GM19025 (cell line): ENCODE measurements at regions not wholly inside any gene's neighbourhood (a gene's known extent, or its start where the extent isn't known, plus 50 kb on each side); places are given as distances from the start of the nearest gene placed in this dataset.

Experiments used
- ATAC-seq: cut with Tn5 transposase; IDR thresholded peaks from one replicate; pipeline ENCODE4 v1.9.1; 2021; ENCODE audit warnings: mild to moderate bottlenecking, low read depth, moderate library complexity; ENCODE audit not compliant: unreplicated experiment

- ATAC-seq: no peak
These were observed 399.2 kb downstream of the NLGN4X start for GRCh38 chrX:5829469-5829868.

DNA sequence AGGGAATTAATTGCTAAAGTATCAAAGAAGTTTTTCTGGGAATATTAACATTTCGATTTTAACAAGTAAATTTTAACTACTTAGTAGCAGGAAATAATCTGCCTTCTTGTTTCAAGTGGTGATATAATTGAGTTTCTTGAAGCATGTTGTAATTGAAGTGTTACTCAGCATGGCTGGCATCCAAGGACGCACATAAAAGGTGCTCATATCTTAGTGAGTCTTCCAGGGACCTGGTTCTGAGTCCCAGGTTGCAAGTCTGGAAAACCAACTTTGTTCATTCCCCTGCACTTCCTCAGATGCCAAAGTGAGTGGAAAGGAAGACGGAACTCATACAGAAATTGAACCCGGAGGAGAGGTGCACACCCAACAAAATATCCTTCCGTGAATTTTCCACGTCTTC is 399.6 kb downstream of the NLGN4X start:
- ATAC-seq: no peak

DNA sequence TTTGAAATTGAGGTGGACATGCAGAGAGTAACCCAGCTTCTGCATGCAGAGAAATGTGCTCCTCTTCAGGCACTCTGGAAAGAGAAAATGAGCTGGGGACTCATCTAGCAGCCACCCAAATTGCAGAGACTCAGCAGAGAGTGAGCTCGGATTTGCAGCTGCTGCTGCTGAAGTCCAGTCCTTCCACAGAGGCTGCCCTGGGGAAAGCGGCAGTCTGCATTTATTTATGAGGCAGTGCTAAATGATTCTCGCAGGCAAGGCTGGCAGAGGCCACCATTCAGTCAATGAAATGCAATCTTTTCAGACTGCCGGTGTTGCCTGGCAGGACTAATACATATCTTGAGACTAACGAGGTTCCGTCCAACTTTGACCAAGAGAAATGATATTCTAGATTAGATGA is 404.8 kb downstream of the NLGN4X start:
- ATAC-seq: no peak

DNA sequence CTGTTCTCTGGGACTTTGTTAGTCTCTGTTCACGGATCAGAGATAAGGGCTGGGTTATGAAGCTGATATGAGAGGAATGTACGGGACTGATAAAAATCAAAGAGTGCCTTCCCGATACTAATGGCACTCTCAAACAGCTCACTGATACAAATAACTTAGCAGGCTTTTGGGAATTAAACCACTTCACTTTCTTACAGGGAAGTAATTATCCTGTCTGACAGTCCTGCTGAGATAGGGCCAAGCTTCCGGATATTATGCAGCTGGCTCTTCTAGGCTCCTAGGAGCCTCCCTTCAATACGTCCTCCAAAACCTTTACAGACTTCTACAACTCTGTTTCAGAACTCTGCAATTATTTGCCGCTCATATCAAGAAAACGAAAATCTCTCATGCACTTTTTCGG is 418.0 kb downstream of the NLGN4X start:
- no peak for ATAC-seq

- ATAC-seq: no peak
These were observed 421.5 kb downstream of the NLGN4X start for GRCh38 chrX:5807181-5807580.

DNA sequence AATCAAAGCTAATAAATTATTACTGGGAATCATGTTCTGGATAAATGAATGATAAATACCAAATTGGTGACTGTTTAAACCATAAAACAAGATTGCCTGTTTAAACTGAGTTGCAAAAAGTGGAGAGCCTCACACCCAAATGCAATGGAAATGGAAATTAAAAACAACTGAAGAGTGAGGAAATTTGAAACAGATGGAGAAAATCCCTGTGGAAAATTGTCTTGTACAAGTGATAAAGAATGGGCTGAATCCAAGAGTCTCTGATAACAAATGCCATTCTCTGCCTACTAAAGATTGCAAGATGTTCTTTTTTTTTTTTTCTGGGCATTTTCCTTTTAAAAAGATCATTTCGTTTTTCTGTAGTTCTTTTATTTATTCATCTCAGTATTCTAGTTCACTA is 426.3 kb downstream of the NLGN4X start:
- ATAC-seq: no peak

DNA sequence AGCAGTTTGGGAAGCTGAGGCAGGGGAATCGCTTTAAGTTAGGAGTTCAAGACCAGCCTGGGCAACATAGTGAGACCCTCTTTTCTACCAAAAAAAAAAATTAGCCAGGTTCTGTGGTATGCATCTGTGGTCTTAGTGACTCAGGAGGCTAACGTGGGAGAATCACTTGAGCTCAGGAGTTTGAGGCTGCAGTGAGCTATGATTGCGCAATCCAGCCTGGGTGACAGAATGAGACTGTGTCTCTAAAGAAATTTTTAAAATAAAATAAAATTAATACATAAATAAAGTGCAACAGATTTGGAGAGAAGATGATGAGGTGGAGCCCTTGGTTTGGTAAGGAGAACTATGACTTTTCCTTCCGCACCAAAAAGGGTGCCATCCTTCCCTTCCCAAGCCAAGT is 436.9 kb downstream of the NLGN4X start:
- no peak for ATAC-seq

- ATAC-seq: no peak
These were observed 439.8 kb downstream of the NLGN4X start for GRCh38 chrX:5788910-5789309.

GRCh38 chrX:5780821-5781220 is 447.8 kb downstream of the NLGN4X start:
- ATAC-seq: no peak

DNA sequence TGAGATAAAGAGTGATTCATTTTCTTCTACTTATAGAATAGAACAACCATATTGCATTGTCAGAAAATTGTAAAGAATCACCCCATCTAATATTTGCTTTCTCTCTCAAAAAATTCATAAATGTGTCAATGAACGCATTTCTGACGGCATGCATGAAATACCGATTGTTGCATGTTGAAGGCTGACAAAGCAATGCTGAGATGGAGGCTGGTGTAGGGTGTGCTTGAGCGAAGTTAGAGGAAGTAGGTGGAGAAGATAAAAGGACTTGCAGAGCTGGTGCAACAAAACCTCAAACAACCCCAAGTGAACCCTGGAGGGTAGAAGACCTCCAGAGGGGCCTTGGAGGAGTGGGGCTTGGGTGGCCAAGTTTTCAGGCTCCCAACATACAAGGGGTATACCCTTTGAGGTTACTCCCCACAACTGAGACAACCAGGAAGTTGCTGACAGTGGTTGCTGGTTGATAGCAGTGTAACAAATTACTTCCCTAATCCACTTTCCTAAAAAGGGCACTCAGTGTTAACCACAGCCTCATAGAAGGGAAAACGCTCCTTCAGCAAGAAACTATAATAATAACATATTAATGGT is 452.7 kb downstream of the NLGN4X start:
- ATAC-seq: no peak

DNA sequence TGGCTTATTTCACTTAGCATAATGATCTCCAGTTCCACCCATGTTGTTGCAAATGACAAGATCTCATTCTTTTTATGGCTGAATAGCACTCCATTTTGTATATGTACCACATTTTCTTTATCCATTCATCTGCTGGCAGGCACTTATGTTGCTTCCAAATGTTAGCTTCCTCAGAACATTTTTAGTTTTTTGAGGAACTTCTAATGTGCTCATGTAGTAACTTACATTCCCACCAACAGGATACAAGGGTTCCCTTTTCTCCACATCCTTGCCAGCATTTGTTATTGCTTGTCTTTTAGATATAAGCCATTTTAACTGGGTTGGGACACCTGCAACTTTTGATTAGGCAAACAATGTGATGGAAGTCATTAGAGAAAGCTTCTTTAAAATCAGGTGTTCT is 454.2 kb downstream of the NLGN4X start:
- no peak for ATAC-seq

DNA sequence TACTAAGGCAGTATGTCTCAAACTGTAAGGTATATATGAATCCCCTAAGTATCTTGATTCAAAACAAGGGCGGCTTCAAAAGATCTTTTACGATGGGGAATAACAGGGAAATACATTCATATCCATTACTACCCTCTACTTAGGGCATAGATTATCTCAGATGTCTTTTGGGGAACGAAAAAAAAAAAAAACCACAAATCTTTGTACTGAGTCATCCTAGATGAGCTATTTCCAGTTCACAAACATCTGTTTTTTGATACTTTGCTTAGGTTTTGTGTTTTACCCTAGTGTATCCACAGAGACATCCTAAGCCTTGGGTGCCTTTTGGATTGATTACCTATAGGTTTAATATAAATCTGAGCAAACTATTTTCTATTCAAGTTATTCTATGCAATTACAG is 457.2 kb downstream of the NLGN4X start:
- no peak for ATAC-seq

DNA sequence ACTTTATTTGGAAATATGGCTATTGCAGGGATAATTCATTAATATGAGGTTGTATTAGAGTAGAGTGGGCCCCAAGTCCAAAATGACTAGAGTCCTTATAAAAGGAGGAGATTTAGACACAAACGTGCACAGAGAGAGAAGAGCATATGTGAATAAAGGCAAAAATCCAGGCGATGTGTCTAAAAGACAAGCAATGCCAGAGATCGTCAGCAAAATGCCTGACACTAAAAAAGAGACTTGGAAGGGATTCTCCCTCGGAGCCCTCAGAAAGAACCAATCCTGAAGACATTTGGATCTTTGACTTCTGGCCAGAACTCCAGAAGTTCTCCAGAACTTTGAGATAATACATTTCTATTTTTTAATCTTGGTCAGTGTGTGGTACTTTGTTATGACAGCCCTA is 472.1 kb downstream of the NLGN4X start:
- no peak for ATAC-seq

DNA sequence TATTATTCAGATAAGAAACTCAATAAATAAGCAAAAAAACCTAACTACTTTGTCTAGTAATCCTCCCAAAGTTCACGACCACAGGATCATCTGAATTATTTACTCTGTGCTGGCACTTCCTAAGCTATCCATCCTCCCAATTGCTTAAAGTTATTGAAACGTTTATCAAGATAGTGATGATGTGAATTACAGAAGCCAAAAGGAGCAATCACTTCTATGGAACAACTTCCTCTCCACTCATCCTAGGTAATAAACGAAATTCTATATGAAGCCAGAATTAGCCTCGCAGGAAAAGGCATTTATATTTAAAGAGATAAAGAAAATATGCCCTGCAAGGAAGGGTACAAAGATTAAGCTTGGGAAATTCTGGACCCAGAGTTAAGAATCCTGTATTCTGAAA is 475.4 kb downstream of the NLGN4X start:
- ATAC-seq: no peak

GRCh38 chrX:5752831-5753230 is 475.8 kb downstream of the NLGN4X start:
- no peak for ATAC-seq

DNA sequence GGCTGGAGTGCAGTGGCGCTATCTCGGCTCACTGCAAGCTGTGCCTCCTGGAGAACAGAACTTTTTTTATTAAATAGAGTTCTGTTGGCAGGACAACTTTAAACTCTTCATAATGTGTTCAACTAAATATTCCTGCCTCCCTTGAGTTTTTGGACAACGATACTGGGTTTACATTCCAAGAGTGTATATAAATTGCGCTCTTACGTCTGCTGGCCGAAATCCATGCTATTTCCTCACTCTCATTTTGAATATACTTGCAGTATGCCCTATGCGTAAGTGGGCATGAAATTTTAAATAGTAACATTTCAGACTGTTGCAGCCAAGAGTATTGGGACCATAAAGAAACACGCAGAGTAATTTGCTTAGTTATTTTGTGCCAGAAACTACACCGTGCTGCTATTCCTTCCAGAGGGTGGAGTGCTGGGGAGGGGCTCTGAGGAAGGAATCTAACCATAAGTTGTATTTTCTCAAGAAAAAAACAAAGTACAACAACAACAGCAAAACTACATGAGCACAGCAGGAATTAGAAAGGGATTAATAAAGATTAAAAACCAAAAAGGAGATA is 480.0 kb downstream of the NLGN4X start:
- no peak for ATAC-seq

DNA sequence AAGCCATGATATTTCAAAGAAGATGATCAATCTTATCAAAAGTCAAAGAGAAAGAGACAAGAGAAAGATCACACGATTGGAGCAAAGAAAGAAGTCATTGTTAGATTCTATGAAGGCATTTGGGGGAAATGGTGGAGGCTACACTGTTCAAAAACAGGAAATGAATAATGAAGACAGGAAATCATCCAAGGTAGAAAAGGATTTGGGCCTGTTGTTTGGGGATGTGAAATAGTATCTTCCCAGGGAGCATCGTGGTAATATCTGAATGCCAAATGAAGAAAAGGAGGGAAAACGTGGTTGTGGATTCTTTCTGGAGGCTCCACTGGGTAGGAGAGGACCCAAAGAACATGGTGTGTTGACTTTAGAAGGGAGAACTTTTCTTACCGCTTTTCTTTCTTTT is 482.4 kb downstream of the NLGN4X start:
- ATAC-seq: no peak

DNA sequence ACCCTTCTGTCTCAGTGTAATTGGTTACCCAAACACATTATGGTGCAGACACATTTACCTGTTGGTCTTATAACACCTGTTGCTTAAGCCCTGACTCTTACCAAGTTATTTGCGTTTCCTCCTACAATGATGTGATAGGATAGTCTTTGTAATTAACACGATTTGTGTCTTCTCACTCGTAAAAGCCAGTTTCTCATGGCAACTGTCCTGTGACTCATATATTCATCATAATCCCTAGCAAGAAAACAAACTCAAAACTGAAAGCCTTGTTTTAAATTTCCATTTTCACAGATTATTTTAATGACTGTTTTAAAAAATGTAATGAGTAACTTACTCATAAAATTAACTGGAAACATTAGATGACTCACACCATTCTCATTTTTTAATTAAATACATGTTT is 495.2 kb downstream of the NLGN4X start:
- no peak for ATAC-seq

GRCh38 chrX:5730556-5730955 is 498.1 kb downstream of the NLGN4X start:
- ATAC-seq: no peak

DNA sequence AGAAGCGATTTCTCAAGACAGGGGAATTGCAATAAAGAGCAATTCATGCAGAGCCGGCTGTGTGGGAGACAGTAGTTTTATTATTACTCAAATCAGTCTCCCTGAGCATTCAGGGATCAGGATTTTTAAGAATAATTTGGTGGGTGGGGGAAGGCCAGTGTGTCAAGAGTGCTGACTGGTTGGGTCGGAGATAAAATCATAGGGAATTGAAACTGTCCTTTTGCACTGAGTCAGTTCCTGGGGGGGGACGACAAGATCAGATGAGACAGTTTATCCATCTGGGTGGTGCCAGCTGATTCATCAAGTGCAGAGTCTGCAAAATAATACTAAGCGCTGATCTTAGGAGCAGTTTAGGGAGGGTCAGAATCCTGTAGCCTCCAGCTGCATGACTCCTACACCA is 502.4 kb downstream of the NLGN4X start:
- no peak for ATAC-seq

GRCh38 chrX:5724123-5724522 is 504.5 kb downstream of the NLGN4X start:
- no peak for ATAC-seq

- ATAC-seq: no peak
These were observed 510.0 kb downstream of the NLGN4X start for GRCh38 chrX:5718651-5719050.

DNA sequence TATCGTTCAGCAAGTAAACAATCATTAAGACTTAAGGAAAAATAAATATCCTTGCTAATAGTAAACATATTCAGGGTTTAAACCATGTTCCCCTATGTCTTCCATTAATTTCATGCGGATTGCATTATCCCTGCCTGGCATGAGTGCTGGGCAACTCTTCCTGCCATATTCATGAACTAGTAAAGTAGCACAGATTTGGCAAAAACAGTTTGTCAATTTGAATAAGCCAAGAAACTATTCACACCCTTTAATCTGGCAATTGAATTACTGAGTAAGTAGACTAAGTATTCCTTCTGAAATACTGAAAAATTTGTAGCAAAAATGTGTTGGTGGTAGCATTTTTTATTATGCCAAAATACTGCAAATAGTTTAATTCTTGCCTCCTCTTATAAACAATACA is 512.0 kb downstream of the NLGN4X start:
- ATAC-seq: no peak
